Tibial nerve (tissue), 4 donors: ENCODE measurements at regions not wholly inside any gene's neighbourhood (a gene's known extent, or its start where the extent isn't known, plus 50 kb on each side); places are given as distances from the start of the nearest gene placed in this dataset.
"Not testable (repeated sequence)": the region's sequence is repeated elsewhere in the genome, so short reads cannot be mapped to it uniquely, and the experiment has no call there.

Experiments used
- DNase-seq, 2 donors: peaks; one replicate each; pipeline ENCODE4 v3.0.0-alpha.2; 2019; ENCODE audit warnings: low spot score in 2 of 2
- H3K27ac ChIP-seq, 4 donors: fragments of 200-600 bp; sonication (generic) in 3 of 4; one replicate each; pipeline ENCODE4 v1.5.1; 2017 to 2019; ENCODE audit warnings: mild to moderate bottlenecking in 1 of 4
- H3K27me3 ChIP-seq, 2 donors: fragments of 200-600 bp; sonication (generic) in 1 of 2; one replicate each; pipeline versions ENCODE4 v1.5.1 to v1.6.0; 2017 to 2019
- H3K36me3 ChIP-seq, 3 donors: fragments of 200-600 bp; sonication (generic); one replicate each; pipeline ENCODE4 v1.5.1; 2018 to 2019
- H3K4me1 ChIP-seq, 4 donors: fragments of 200-600 bp; sonication (generic) in 3 of 4; one replicate each; pipeline ENCODE4 v1.5.1; 2017 to 2019
- H3K4me3 ChIP-seq, 4 donors: fragments of 200-600 bp; sonication (generic) in 3 of 4; one replicate each; pipeline ENCODE4 v1.5.1; 2017 to 2019; ENCODE audit warnings: mild to moderate bottlenecking in 1 of 4, moderate library complexity in 1 of 4
- H3K9me3 ChIP-seq, 4 donors: fragments of 200-600 bp; sonication (generic) in 3 of 4; one replicate each; pipeline ENCODE4 v1.5.1; 2017 to 2019
- EP300 ChIP-seq, 2 donors: sonication (generic); formaldehyde crosslinking; IDR thresholded peaks; one replicate each; pipeline ENCODE4 v1.6.1; 2017; ENCODE audit warnings: antibody characterized with exemption in 2 of 2, mild to moderate bottlenecking in 1 of 2
- POLR2A ChIP-seq, 2 donors: fragments of 450-650 bp; IDR thresholded peaks; one replicate each; pipeline ENCODE4 v1.6.1; 2017; ENCODE audit warnings: antibody characterized with exemption in 2 of 2, mild to moderate bottlenecking in 2 of 2, moderate library complexity in 2 of 2
- WGBS, 2 donors: methylation state at CpG; one replicate each; pipeline ENCODE4 v1.1.5; 2018; 5-methylcytosine and 5-hydroxymethylcytosine counted together
- TF ChIP-seq, protein P1 (sequence below), 5 experiments: fragments of 200-600 bp in 3 of 5; fragments of 450-650 bp in 2 of 5; sonication (generic) in 3 of 5; IDR thresholded peaks; one replicate each; pipeline ENCODE4 v1.5.1; 2016 to 2019; ENCODE audit warnings: antibody characterized with exemption in 5 of 5, mild to moderate bottlenecking in 3 of 5, moderate library complexity in 2 of 5

DNA sequence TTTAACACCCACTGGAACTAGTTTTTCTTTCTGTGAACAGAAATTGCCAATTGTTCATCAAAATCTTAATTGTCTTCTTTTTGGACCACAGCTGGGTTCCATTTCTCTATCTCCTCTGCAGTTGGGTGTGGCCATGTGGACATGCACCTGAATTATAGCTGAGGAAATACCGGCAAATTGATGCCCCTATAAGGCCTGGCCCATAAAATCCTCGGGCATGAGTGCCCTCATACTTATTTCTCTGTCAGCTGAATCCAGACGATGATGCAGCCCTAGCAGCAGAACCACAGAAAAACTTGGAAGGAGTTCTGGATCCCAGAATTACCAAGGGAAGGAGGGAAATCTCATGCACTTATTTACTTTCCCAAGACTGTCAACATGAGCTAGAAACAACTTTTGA lies 249.0 kb downstream of the CYRIA start:
- no peaks in the 10 kb centered on the region for H3K4me1 ChIP-seq
- H3K36me3 ChIP-seq, result no peaks in the 10 kb centered on the region
- WGBS, 2 donors, result 68 to 76% methylated on average over 3 of the region's 3 CpGs
- H3K27ac ChIP-seq, result no peak overlapping the region
- DNase-seq, result no peak
- no peak overlapping the region for H3K4me3 ChIP-seq
- TF ChIP-seq POLR2A (IDR thresholded peaks at IDR 0.05) (no peak), EP300 (IDR thresholded peaks at IDR 0.05) (no peak)
- TF ChIP-seq, protein P1, sequence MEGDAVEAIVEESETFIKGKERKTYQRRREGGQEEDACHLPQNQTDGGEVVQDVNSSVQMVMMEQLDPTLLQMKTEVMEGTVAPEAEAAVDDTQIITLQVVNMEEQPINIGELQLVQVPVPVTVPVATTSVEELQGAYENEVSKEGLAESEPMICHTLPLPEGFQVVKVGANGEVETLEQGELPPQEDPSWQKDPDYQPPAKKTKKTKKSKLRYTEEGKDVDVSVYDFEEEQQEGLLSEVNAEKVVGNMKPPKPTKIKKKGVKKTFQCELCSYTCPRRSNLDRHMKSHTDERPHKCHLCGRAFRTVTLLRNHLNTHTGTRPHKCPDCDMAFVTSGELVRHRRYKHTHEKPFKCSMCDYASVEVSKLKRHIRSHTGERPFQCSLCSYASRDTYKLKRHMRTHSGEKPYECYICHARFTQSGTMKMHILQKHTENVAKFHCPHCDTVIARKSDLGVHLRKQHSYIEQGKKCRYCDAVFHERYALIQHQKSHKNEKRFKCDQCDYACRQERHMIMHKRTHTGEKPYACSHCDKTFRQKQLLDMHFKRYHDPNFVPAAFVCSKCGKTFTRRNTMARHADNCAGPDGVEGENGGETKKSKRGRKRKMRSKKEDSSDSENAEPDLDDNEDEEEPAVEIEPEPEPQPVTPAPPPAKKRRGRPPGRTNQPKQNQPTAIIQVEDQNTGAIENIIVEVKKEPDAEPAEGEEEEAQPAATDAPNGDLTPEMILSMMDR (IDR thresholded peaks at IDR 0.05), result no peak
- no peaks in the 10 kb centered on the region for H3K27me3 ChIP-seq
- H3K9me3 ChIP-seq, result peaks cover 0 to 2% (median 0%) of the 10 kb centered on the region in 4 donors

DNA sequence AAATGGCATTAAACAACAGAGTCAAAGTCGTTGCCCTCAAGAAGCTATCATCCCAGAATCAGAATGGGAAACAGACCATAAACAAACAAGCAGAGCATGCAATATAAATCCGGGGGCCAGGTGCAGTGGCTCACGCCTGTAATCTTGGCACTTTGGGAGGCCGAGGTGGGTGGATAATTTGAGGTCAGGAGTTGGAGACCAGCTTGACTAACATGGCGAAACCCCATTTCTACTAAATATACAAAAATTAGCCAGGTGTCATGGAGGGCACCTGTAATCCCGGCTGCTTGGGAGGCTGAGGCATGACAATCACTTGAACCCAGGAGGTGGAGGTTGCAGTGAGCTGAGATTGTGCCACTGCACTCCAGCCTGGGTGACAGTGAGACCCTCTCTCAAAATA lies 249.8 kb downstream of the CYRIA start:
- not testable (repeated sequence) for H3K36me3 ChIP-seq, H3K27ac ChIP-seq, H3K27me3 ChIP-seq, H3K4me3 ChIP-seq, H3K4me1 ChIP-seq, H3K9me3 ChIP-seq, DNase-seq
- WGBS, 2 donors, result 82 to 90% methylated on average over 6 of the region's 6 CpGs

DNA sequence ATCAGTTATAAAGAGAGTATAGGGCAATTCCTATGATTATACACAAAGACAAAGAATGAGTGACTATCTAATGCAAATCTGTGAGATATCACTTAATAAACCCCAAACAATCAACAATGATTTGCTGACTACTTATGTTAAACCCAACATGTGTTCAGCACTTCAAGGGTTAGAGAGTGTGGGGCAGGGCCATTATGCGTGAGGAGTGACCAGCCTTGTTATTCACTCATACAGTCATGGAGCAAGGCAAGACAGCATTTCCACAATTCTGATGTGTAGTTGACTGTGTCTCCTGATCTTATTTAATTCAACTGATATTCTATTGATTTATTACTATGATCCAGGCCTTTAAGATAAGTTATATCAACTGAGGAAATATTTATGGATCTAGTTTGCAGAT lies 251.7 kb downstream of the CYRIA start:
- H3K9me3 ChIP-seq, result peaks cover 0 to 2% (median 0%) of the 10 kb centered on the region in 4 donors
- H3K27me3 ChIP-seq, result no peaks in the 10 kb centered on the region
- no peak overlapping the region for H3K27ac ChIP-seq
- H3K36me3 ChIP-seq, result no peaks in the 10 kb centered on the region
- no peaks in the 10 kb centered on the region for H3K4me1 ChIP-seq
- 35 to 40% methylated on average over 1 of the region's 1 CpG for WGBS, 2 donors
- no peak for TF ChIP-seq EP300 (IDR thresholded peaks at IDR 0.05)
- no peak for TF ChIP-seq POLR2A (IDR thresholded peaks at IDR 0.05)
- TF ChIP-seq, protein P1 (IDR thresholded peaks at IDR 0.05), result no peak
- H3K4me3 ChIP-seq, result no peak overlapping the region
- DNase-seq, result no peak

DNA sequence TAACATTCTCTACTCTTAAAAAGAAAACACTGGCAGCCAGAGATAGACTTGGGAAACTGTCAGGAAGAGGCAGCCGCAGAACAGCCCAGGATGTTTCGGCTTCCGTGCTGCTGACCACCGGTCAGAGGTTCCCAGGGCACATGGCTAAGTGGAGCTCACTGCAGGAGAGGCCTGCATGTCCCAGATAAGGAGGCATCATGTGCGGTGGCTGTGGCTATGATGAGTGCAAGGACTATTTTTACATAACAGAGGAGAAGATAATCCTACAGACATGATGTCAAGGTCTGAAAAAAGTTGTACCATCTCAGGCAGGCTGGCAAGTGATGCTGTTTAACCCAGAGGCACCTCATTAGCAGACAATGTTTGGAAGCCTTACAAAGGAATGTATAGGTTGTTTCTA lies 252.3 kb downstream of the CYRIA start:
- no peak for DNase-seq
- TF ChIP-seq EP300 (IDR thresholded peaks at IDR 0.05) (no peak), POLR2A (IDR thresholded peaks at IDR 0.05) (no peak)
- TF ChIP-seq, protein P1 (IDR thresholded peaks at IDR 0.05), result no peak
- WGBS, 2 donors, result 61 to 67% methylated on average over 5 of the region's 5 CpGs
- no peaks in the 10 kb centered on the region for H3K36me3 ChIP-seq
- H3K27ac ChIP-seq, result no peak overlapping the region
- H3K4me3 ChIP-seq, result no peak overlapping the region
- no peaks in the 10 kb centered on the region for H3K27me3 ChIP-seq
- no peaks in the 10 kb centered on the region for H3K4me1 ChIP-seq
- peaks cover 0 to 2% (median 0%) of the 10 kb centered on the region in 4 donors for H3K9me3 ChIP-seq

DNA sequence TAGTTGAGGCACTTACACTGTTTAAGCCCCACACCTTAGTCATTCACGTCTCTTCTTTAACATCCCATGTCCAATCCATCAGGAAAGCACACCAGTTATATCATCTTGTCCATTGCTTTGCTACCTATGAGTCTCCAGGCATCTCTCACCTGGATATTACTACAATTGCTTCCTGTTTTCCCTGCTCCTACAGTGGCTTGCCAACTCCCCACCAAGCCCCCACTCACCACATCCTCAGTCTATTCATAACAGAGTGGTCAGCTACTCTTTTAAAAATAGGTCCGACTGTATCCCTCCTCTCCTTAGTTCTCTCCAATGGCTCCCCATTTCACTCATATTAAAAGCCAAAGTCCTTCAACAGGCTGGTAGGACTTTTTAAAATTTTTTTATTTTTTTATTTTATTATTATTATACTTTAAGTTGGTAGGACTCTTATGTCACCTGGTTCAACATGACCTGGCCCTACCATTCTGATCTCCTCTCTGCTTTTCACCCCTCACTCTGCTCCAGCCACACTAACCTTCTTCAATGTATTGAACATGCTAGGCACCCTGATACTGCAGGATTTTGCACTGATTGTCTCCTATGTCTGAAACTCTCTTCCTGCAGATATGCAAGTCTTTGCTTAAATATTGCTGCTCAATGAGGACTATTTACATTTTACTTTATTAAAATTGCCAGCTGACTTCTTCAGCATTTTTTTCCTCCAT lies 253.2 kb downstream of the CYRIA start:
- TF ChIP-seq POLR2A (IDR thresholded peaks at IDR 0.05), result no peak
- TF ChIP-seq, protein P1 (IDR thresholded peaks at IDR 0.05), result no peak
- TF ChIP-seq EP300 (IDR thresholded peaks at IDR 0.05), result no peak
- H3K27me3 ChIP-seq, result no peaks in the 10 kb centered on the region
- WGBS, 2 donors, result 84% methylated on average over 2 of the region's 2 CpGs
- H3K9me3 ChIP-seq, result peaks cover 0 to 2% (median 0%) of the 10 kb centered on the region in 4 donors
- no peak for DNase-seq
- no peak overlapping the region for H3K4me3 ChIP-seq
- H3K36me3 ChIP-seq, result no peaks in the 10 kb centered on the region
- H3K4me1 ChIP-seq, result no peaks in the 10 kb centered on the region
- no peak overlapping the region for H3K27ac ChIP-seq
